B cell (primary cell): ENCODE measurements at regions not wholly inside any gene's neighbourhood (a gene's known extent, or its start where the extent isn't known, plus 50 kb on each side); places are given as distances from the start of the nearest gene placed in this dataset.

Source experiments
- ATAC-seq: fragments of 200-7000 bp; cut with Tn5 transposase; one replicate; pipeline ENCODE4 v1.10.0; 2021; ENCODE audit warnings: low read depth, mild to moderate bottlenecking, moderate number of reproducible peaks, moderate library complexity
- CTCF ChIA-PET: fragments of 350-600 bp; sonication (Branson Sonifier 250); formaldehyde crosslinking; loops from one replicate; lab custom pipeline; 2021; ENCODE audit warnings: antibody characterized with exemption, inconsistent platforms; lab: Charles Lee
- POLR2A ChIA-PET: fragments of 350-600 bp; sonication (Branson Sonifier 250); formaldehyde crosslinking; loops from one replicate; lab custom pipeline; 2021; ENCODE audit warnings: antibody characterized with exemption; lab: Charles Lee
- DNase-seq: peaks from one replicate; pipeline ENCODE4 v3.0.0; 2013
- H2AFZ ChIP-seq: 2 replicates; pipeline ENCODE4 v1.6.1; 2012; ENCODE audit warnings: mild to moderate bottlenecking, low read depth, low read length; ENCODE audit not compliant: insufficient read depth, poor library complexity, severe bottlenecking
- H3K27ac ChIP-seq, 2 donors: 1 replicate in 1 of 2; 2 replicates in 1 of 2; pipeline ENCODE4 v1.5.1; 2012 to 2013; ENCODE audit warnings: low read length in 2 of 2, mild to moderate bottlenecking in 2 of 2, moderate library complexity in 1 of 2
- H3K27me3 ChIP-seq, 4 experiments: fragments of 200-600 bp in 1 of 4; sonication (generic) in 1 of 4; replicated peaks in 1 of 4; 1 replicate in 2 of 4; 2 replicates in 2 of 4; pipeline versions ENCODE4 v1.6.1 to v1.7.0; 2013 to 2016; ENCODE audit warnings: low read length in 3 of 4, mild to moderate bottlenecking in 2 of 4, mixed read lengths in 1 of 4, moderate library complexity in 1 of 4; ENCODE audit not compliant: insufficient read depth in 4 of 4, control insufficient read depth in 3 of 4; ENCODE audit errors: control extremely low read depth in 1 of 4
- H3K36me3 ChIP-seq, 2 experiments: replicated peaks in 1 of 2; 1 replicate in 1 of 2; 2 replicates in 1 of 2; pipeline versions ENCODE4 v1.6.1 to v1.7.1; 2013; ENCODE audit warnings: low read length in 1 of 2; ENCODE audit not compliant: insufficient read depth in 2 of 2, control insufficient read depth in 1 of 2; ENCODE audit errors: control extremely low read depth in 1 of 2, extremely low read depth in 1 of 2
- H3K4me1 ChIP-seq, 2 donors: fragments of 200-600 bp in 1 of 2; sonication (generic) in 1 of 2; 1 replicate in 1 of 2; 2 replicates in 1 of 2; pipeline versions ENCODE4 v1.5.1 to v1.6.1; 2013 to 2017; ENCODE audit warnings: low read length in 2 of 2; ENCODE audit not compliant: control insufficient read depth in 2 of 2, insufficient read depth in 2 of 2
- H3K4me2 ChIP-seq: replicated peaks from 2 replicates; pipeline ENCODE3; 2012; ENCODE audit warnings: mild to moderate bottlenecking, low read depth, low read length; ENCODE audit not compliant: poor library complexity, severe bottlenecking
- H3K4me3 ChIP-seq, 5 experiments: fragments of 200-600 bp in 1 of 5; sonication (generic) in 1 of 5; 1 replicate in 3 of 5; 2 replicates in 2 of 5; pipeline versions ENCODE4 v1.5.1 to v1.7.0; 2011 to 2016; ENCODE audit warnings: low read length in 4 of 5, mild to moderate bottlenecking in 4 of 5, low read depth in 2 of 5, control low read depth in 1 of 5, moderate library complexity in 1 of 5; ENCODE audit not compliant: insufficient read depth in 1 of 5; ENCODE audit errors: control extremely low read depth in 1 of 5, extremely low read depth in 1 of 5
- H3K79me2 ChIP-seq: fragments of 200-600 bp; sonication (generic); one replicate; pipeline ENCODE4 v1.6.0; 2016; ENCODE audit warnings: low read length; ENCODE audit not compliant: control insufficient read depth, insufficient read depth
- H3K9ac ChIP-seq: fragments of 200-600 bp; sonication (generic); 2 replicates; pipeline ENCODE4 v1.6.1; 2017; ENCODE audit warnings: mild to moderate bottlenecking, low read length, moderate library complexity
- H3K9me3 ChIP-seq, 3 donors: one replicate each; pipeline versions ENCODE4 v1.6.1 to v1.7.1; 2013; ENCODE audit warnings: low read length in 2 of 3; ENCODE audit not compliant: control insufficient read depth in 2 of 3, insufficient read depth in 1 of 3; ENCODE audit errors: control extremely low read depth in 1 of 3
- H4K20me1 ChIP-seq: 2 replicates; pipeline ENCODE4 v1.6.0; 2012; ENCODE audit warnings: mild to moderate bottlenecking, low read length; ENCODE audit not compliant: insufficient read depth, control insufficient read depth, poor library complexity, severe bottlenecking
- H3K27ac Mint-ChIP-seq: one replicate; pipeline ENCODE4 v1.8.0; 2021; ENCODE audit warnings: mixed read lengths
- H3K27me3 Mint-ChIP-seq: one replicate; pipeline ENCODE4 v1.8.0; 2021; ENCODE audit warnings: mixed read lengths
- H3K4me1 Mint-ChIP-seq: one replicate; pipeline ENCODE4 v1.8.0; 2021; ENCODE audit warnings: mixed read lengths
- H3K4me3 Mint-ChIP-seq: one replicate; pipeline ENCODE4 v1.8.0; 2021; ENCODE audit warnings: mixed read lengths
- H3K9me3 Mint-ChIP-seq: one replicate; pipeline ENCODE4 v1.8.0; 2022; ENCODE audit warnings: mixed read lengths; ENCODE audit not compliant: insufficient read depth
- EZH2 ChIP-seq: IDR thresholded peaks from 2 replicates; pipeline ENCODE4 v1.6.1; 2012; ENCODE audit warnings: borderline replicate concordance, low read depth, mild to moderate bottlenecking, moderate library complexity, low read length; ENCODE audit not compliant: insufficient read depth, poor library complexity, severe bottlenecking
- WGBS: methylation state at CpG from one replicate; pipeline ENCODE4 v1.1.5; 2013; ENCODE audit warnings: missing lambda C conversion rate; ENCODE audit not compliant: insufficient coverage; 5-methylcytosine and 5-hydroxymethylcytosine counted together
- intact Hi-C: fragments of 100-400 bp; cut with micrococcal nuclease; formaldehyde crosslinking; loops from one replicate; pipeline ENCODE4 v1.10.0; 2022
- TF ChIP-seq, protein P1 (sequence below): fragments of 200-600 bp; IDR thresholded peaks from one replicate; pipeline ENCODE4 v1.8.0; 2022; ENCODE audit warnings: antibody characterized with exemption, mild to moderate bottlenecking

DNA sequence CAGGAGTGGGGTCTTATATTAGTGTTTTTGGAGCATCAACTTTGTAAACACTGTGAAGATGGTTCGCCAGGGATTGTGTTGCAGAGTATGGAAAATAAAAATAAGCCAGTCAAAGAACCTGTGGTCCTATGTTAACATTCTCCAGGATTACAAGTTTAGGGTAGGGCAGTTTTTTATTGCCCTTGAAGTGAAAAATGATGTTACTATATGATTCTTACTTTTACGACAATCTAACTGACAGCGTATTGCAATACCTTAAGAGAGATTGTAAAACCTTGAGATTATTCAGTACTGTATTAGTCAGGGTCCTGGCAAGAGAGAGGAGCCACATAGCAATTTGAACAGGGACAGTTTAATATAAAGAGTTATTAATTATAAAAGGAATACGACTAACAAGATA lies 144.7 kb upstream of the ZNF608 start:
- Mint-ChIP-seq H3K27me3 (no peaks in the 10 kb centered on the region), H3K9me3 (no peaks in the 10 kb centered on the region), H3K4me1 (no peaks in the 10 kb centered on the region), H3K4me3 (no peak overlapping the region), H3K27ac (no peak overlapping the region)
- 100% methylated on average over 1 of the region's 4 CpGs for WGBS
- no peak for TF ChIP-seq EZH2
- TF ChIP-seq, protein P1, sequence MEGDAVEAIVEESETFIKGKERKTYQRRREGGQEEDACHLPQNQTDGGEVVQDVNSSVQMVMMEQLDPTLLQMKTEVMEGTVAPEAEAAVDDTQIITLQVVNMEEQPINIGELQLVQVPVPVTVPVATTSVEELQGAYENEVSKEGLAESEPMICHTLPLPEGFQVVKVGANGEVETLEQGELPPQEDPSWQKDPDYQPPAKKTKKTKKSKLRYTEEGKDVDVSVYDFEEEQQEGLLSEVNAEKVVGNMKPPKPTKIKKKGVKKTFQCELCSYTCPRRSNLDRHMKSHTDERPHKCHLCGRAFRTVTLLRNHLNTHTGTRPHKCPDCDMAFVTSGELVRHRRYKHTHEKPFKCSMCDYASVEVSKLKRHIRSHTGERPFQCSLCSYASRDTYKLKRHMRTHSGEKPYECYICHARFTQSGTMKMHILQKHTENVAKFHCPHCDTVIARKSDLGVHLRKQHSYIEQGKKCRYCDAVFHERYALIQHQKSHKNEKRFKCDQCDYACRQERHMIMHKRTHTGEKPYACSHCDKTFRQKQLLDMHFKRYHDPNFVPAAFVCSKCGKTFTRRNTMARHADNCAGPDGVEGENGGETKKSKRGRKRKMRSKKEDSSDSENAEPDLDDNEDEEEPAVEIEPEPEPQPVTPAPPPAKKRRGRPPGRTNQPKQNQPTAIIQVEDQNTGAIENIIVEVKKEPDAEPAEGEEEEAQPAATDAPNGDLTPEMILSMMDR, result no peak
- no peaks in the 10 kb centered on the region for H3K4me1 ChIP-seq
- no peaks in the 10 kb centered on the region for H3K36me3 ChIP-seq
- intact Hi-C loops, result no loop called here
- no peak overlapping the region for H3K9ac ChIP-seq
- DNase-seq, result no peak
- H2AFZ ChIP-seq, result no peak overlapping the region
- no peak overlapping the region for H3K4me2 ChIP-seq
- no peak for ATAC-seq
- ChIA-PET POLR2A (no interaction called here), CTCF (no interaction called here)
- H3K79me2 ChIP-seq, result no peaks in the 10 kb centered on the region
- H3K9me3 ChIP-seq, result peaks cover 0 to 10% (median 0%) of the 10 kb centered on the region in 3 donors
- H3K27ac ChIP-seq, result no peak overlapping the region
- H3K4me3 ChIP-seq, result no peak overlapping the region
- no peaks in the 10 kb centered on the region for H4K20me1 ChIP-seq
- no peaks in the 10 kb centered on the region for H3K27me3 ChIP-seq

DNA sequence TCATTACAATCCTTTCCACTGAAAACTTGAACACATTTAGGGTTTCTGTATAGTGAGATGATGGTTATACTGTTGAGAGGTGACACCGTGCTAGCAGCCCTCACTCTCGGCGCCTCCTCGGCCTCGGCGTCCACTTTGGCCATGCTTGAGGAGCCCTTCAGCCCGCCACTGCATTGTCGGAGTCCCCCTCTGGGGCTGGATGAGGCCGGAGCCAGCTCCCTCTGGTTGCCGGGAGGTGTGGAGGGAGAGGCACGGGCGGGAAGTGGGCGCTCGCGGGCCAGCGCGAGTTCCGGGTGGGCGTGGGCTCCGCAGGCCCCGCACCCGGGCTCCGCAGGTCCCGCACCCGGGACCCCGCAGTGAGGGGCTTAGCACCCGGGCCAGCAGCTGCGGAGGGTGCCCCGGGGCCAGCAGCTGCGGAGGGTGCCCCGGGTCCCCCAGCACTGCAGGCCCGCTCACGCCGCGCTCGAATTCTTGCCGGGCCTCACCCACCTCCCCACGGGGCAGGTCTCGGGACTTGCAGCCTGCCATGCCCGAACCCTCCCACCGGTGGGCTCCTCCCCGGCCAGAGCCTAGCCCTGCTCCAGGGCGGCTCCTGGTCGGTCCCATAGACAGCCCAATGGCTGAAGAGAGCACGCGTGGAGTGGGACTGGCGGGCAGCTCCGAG lies 145.9 kb upstream of the ZNF608 start:
- Histone ChIP-seq H3K4me3 (no peak overlapping the region), H3K27me3 (no peaks in the 10 kb centered on the region), H4K20me1 (no peaks in the 10 kb centered on the region), H3K27ac (no peak overlapping the region), H3K4me2 (no peak overlapping the region), H3K9me3 (peaks cover 0 to 10% (median 0%) of the 10 kb centered on the region in 3 donors), H3K79me2 (no peaks in the 10 kb centered on the region), H2AFZ (no peak overlapping the region), H3K36me3 (no peaks in the 10 kb centered on the region), H3K4me1 (no peaks in the 10 kb centered on the region), H3K9ac (no peak overlapping the region)
- Mint-ChIP-seq H3K4me3 (no peak overlapping the region), H3K27ac (no peak overlapping the region), H3K9me3 (no peaks in the 10 kb centered on the region), H3K27me3 (no peaks in the 10 kb centered on the region), H3K4me1 (no peaks in the 10 kb centered on the region)
- TF ChIP-seq, protein P1, result no peak
- no peak for TF ChIP-seq EZH2
- DNase-seq (no peak), ATAC-seq (no peak)
- 99% methylated on average over 42 of the region's 48 CpGs for WGBS
- CTCF ChIA-PET, result no interaction called here
- POLR2A ChIA-PET, result no interaction called here
- intact Hi-C loops, result no loop called here
